SK-N-SH (cell line): ENCODE measurements at regions not wholly inside any gene's neighbourhood (a gene's known extent, or its start where the extent isn't known, plus 50 kb on each side); places are given as distances from the start of the nearest gene placed in this dataset.

Experiments
- CTCF ChIA-PET: fragments of 300-600, 350-600 bp; formaldehyde crosslinking; extraction: SDS; loops from one replicate; lab custom pipeline; 2021; lab: Yijun Ruan, JAX
- POLR2A ChIA-PET: fragments of 350-600 bp; sonication (Branson Sonifier 250); formaldehyde crosslinking; extraction: SDS; loops from one replicate; lab custom pipeline; 2020; ENCODE audit warnings: antibody characterized with exemption, inconsistent platforms; lab: Yijun Ruan, JAX
- DNase-seq: peaks from one replicate; pipeline ENCODE4 v3.0.0; 2012
- H2AFZ ChIP-seq: fragments of 200-600 bp; sonication (generic); 2 replicates; pipeline ENCODE4 v1.8.1; 2016; ENCODE audit warnings: antibody characterized with exemption, mild to moderate bottlenecking, low read depth
- H3F3A ChIP-seq: fragments of 200-600 bp; sonication (generic); replicated peaks from 2 replicates; pipeline ENCODE3; 2016; ENCODE audit warnings: antibody characterized with exemption, mild to moderate bottlenecking; ENCODE audit not compliant: insufficient read depth
- H3K27ac ChIP-seq, 2 experiments: fragments of 200-500 bp in 1 of 2; fragments of 200-600 bp in 1 of 2; sonication (Bioruptor generic) in 1 of 2; sonication (generic), shearing (Covaris generic) in 1 of 2; 2 replicates each; pipeline versions ENCODE4 v1.5.1 to v1.6.1; 2014 to 2016; ENCODE audit warnings: low read depth in 2 of 2, inconsistent platforms in 1 of 2, low read length in 1 of 2, mild to moderate bottlenecking in 1 of 2, mixed read lengths in 1 of 2
- H3K27me3 ChIP-seq: fragments of 200-600 bp; sonication (generic), shearing (Covaris generic); 2 replicates; pipeline ENCODE4 v1.6.1; 2016; ENCODE audit warnings: mixed run types; ENCODE audit not compliant: insufficient read depth
- H3K36me3 ChIP-seq, 2 experiments: fragments of 200-500 bp in 1 of 2; fragments of 200-600 bp in 1 of 2; sonication (Bioruptor generic) in 1 of 2; sonication (generic) in 1 of 2; replicated peaks in 1 of 2; 2 replicates each; pipeline versions ENCODE3 to v1.5.1; 2014 to 2016; ENCODE audit warnings: low read length in 1 of 2, mild to moderate bottlenecking in 1 of 2; ENCODE audit not compliant: insufficient read depth in 2 of 2, control insufficient read depth in 1 of 2
- H3K4me1 ChIP-seq, 2 experiments: fragments of 200-500 bp in 1 of 2; fragments of 200-600 bp in 1 of 2; sonication (Bioruptor generic) in 1 of 2; sonication (generic), shearing (Covaris generic) in 1 of 2; 2 replicates each; pipeline versions ENCODE4 v1.5.1 to v1.6.1; 2014 to 2016; ENCODE audit warnings: low read depth in 1 of 2, low read length in 1 of 2, mixed run types in 1 of 2; ENCODE audit not compliant: insufficient read depth in 2 of 2, control insufficient read depth in 1 of 2
- H3K4me2 ChIP-seq: fragments of 200-600 bp; sonication (generic), shearing (Covaris generic); 2 replicates; pipeline ENCODE4 v1.6.1; 2017; ENCODE audit warnings: mixed run types
- H3K4me3 ChIP-seq, 2 experiments: fragments of 200-500 bp in 1 of 2; fragments of 200-600 bp in 1 of 2; sonication (Bioruptor generic) in 1 of 2; sonication (generic), shearing (Covaris generic) in 1 of 2; 2 replicates each; pipeline versions ENCODE4 v1.5.1 to v1.8.1; 2014 to 2016; ENCODE audit warnings: low read depth in 2 of 2, inconsistent platforms in 1 of 2, low read length in 1 of 2, mild to moderate bottlenecking in 1 of 2, mixed read lengths in 1 of 2, moderate library complexity in 1 of 2
- H3K79me2 ChIP-seq: fragments of 200-600 bp; sonication (generic); 2 replicates; pipeline ENCODE4 v1.8.1; 2017; ENCODE audit warnings: mild to moderate bottlenecking; ENCODE audit not compliant: insufficient read depth
- H3K9ac ChIP-seq: fragments of 200-600 bp; sonication (generic); 2 replicates; pipeline ENCODE4 v1.6.1; 2017; ENCODE audit warnings: mixed run types
- H3K9me2 ChIP-seq: fragments of 200-600 bp; sonication (generic); 2 replicates; pipeline ENCODE4 v1.6.1; 2017; ENCODE audit warnings: mixed run types
- H3K9me3 ChIP-seq: fragments of 200-600 bp; sonication (generic); 2 replicates; pipeline ENCODE4 v1.6.1; 2017; ENCODE audit warnings: mixed run types, mild to moderate bottlenecking, moderate library complexity
- H4K20me1 ChIP-seq: fragments of 200-600 bp; sonication (generic); 2 replicates; pipeline ENCODE4 v1.6.1; 2017; ENCODE audit warnings: mild to moderate bottlenecking, mixed run types; ENCODE audit not compliant: insufficient read depth
- ELF1 ChIP-seq: IDR thresholded peaks from 2 replicates; pipeline ENCODE4 v1.4.0; 2012
- EP300 ChIP-seq, 2 experiments: IDR thresholded peaks; 2 replicates each; pipeline versions ENCODE4 v1.4.0 to v1.6.1; 2012; ENCODE audit warnings: borderline replicate concordance in 1 of 2, low read depth in 1 of 2, low read length in 1 of 2
- GABPA ChIP-seq: IDR thresholded peaks from 2 replicates; pipeline ENCODE4 v1.4.0; 2012; ENCODE audit warnings: low read depth, mild to moderate bottlenecking
- NRF1 ChIP-seq: IDR thresholded peaks from 2 replicates; pipeline ENCODE4 v1.6.1; 2012; ENCODE audit warnings: low read depth, mild to moderate bottlenecking, low read length
- POLR2AphosphoS5 ChIP-seq: IDR thresholded peaks from 2 replicates; pipeline ENCODE4 v1.6.1; 2012; ENCODE audit warnings: low read depth, low read length
- RAD21 ChIP-seq: IDR thresholded peaks from 2 replicates; pipeline ENCODE4 v1.6.1; 2012; ENCODE audit warnings: mild to moderate bottlenecking, low read length
- RFX5 ChIP-seq: IDR thresholded peaks from 2 replicates; pipeline ENCODE4 v1.6.1; 2012; ENCODE audit warnings: mild to moderate bottlenecking, improper control_type of control experiment, low read length
- SIN3A ChIP-seq: IDR thresholded peaks from 2 replicates; pipeline ENCODE4 v1.6.1; 2012; ENCODE audit warnings: low read depth, mild to moderate bottlenecking, low read length, moderate library complexity, borderline replicate concordance
- TCF12 ChIP-seq: IDR thresholded peaks from 2 replicates; pipeline ENCODE4 v1.4.0; 2012
- WGBS: methylation state at CpG from one replicate; pipeline ENCODE4 v1.1.6; 2017; ENCODE audit warnings: low lambda C conversion rate; 5-methylcytosine and 5-hydroxymethylcytosine counted together
- TF ChIP-seq, protein P1 (sequence below): IDR thresholded peaks from 2 replicates; pipeline ENCODE4 v1.4.0; 2012; ENCODE audit warnings: low read depth
- TF ChIP-seq, protein P2 (sequence below): IDR thresholded peaks from 2 replicates; pipeline ENCODE4 v1.4.0; 2012; ENCODE audit warnings: low read depth, borderline replicate concordance

DNA sequence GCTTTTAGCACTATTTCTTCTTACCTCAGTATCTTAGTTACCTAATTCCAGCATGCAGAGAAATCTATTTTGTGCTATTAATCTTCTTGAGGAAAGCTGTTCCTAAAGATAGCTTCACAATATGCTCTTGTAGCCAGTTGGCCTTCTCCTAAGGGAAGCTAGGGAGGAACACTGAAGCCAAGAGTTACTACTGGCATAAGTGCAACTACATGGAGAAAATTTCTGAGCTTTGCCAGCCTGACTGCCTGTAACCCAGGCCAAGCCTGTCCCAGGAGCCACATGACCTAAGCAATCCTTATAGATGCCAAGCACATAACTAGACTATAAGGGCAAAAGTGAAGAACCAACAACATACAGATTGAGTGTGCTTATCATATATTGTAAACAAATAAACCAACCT lies 890.2 kb downstream of the FLRT2 start:
- Histone ChIP-seq H3K79me2 (no peaks in the 10 kb centered on the region), H3K9me3 (no peaks in the 10 kb centered on the region), H3K27me3 (no peaks in the 10 kb centered on the region), H3K4me1 (no peaks in the 10 kb centered on the region), H3K4me3 (no peak overlapping the region), H3K9me2 (no peaks in the 10 kb centered on the region), H3K36me3 (no peaks in the 10 kb centered on the region), H4K20me1 (no peaks in the 10 kb centered on the region), H3F3A (no peaks in the 10 kb centered on the region), H3K4me2 (no peak overlapping the region), H2AFZ (no peak overlapping the region), H3K27ac (no peak overlapping the region), H3K9ac (no peak overlapping the region)
- CTCF ChIA-PET, result no interaction called here
- TF ChIP-seq, protein P1, sequence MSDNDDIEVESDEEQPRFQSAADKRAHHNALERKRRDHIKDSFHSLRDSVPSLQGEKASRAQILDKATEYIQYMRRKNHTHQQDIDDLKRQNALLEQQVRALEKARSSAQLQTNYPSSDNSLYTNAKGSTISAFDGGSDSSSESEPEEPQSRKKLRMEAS, result no peak
- DNase-seq, result no peak
- POLR2A ChIA-PET, result no interaction called here

DNA sequence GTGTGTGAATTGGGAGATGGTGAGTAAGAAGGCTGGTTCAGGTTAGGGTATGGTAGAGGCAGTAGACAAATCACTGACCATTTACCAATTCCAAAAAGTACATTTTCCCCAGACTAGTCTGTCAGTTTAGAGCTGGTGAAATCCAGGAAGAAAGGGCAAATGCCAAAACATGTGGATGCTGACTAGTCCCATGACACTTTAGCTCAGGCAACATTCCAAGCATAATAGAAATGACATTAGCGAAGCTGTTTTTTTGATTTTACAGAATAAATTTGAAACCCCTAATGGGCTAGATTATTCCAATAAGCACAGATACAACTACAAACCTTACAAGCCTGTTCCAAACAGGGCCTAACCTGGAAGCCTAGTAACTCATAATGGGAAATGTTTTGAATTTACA lies 884.2 kb downstream of the FLRT2 start:
- Histone ChIP-seq H3K9me2 (no peaks in the 10 kb centered on the region), H3K9me3 (no peaks in the 10 kb centered on the region), H3F3A (no peaks in the 10 kb centered on the region), H3K4me1 (no peaks in the 10 kb centered on the region), H3K4me3 (no peak overlapping the region), H3K27ac (no peak overlapping the region), H4K20me1 (no peaks in the 10 kb centered on the region), H3K4me2 (no peak overlapping the region), H3K79me2 (no peaks in the 10 kb centered on the region), H3K27me3 (no peaks in the 10 kb centered on the region), H2AFZ (no peak overlapping the region), H3K9ac (no peak overlapping the region), H3K36me3 (no peaks in the 10 kb centered on the region)
- CTCF ChIA-PET, result no interaction called here
- TF ChIP-seq RFX5 (no peak), NRF1 (no peak), RAD21 (no peak), ELF1 (no peak), GABPA (no peak)
- TF ChIP-seq, protein P2, sequence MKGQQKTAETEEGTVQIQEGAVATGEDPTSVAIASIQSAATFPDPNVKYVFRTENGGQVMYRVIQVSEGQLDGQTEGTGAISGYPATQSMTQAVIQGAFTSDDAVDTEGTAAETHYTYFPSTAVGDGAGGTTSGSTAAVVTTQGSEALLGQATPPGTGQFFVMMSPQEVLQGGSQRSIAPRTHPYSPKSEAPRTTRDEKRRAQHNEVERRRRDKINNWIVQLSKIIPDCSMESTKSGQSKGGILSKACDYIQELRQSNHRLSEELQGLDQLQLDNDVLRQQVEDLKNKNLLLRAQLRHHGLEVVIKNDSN, result no peak
- no peak for DNase-seq
- 39% methylated on average over 1 of the region's 1 CpG for WGBS
- POLR2A ChIA-PET, result no interaction called here

DNA sequence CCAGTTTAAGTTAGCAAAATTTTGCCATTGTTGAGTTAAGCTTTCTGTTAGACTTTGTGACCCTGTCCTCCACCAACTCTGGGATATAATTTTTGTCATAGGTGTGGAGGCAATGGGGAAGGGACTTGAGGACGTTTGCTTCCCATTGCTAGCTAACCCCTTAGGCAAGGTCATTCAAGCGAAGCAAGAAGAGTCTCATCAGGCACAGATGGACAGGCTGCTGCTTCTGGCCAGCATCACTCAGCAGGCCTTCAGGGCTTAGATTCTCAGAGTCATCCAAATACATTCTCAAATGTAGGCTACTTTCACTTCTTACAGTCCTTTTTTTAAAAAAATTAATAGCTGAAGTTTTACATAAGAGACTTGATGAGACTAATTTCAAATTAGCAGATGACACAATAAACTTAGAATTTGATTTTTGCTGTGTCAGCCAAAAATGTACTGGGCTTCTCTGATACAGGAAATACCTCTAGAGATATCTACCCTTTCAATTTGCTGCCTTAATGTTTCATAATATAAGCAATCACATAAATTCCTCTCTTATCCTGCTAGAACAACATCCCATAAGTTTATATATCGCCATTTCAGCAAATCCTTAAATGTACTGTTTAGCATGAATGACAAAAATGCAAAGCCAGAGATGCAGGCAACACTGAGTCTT lies 875.2 kb downstream of the FLRT2 start:
- POLR2A ChIA-PET, result no interaction called here
- DNase-seq, result no peak
- Histone ChIP-seq H3K9ac (no peak overlapping the region), H3K9me3 (no peaks in the 10 kb centered on the region), H3K4me1 (no peaks in the 10 kb centered on the region), H3K36me3 (no peaks in the 10 kb centered on the region), H4K20me1 (no peaks in the 10 kb centered on the region), H3K27me3 (no peaks in the 10 kb centered on the region), H2AFZ (no peak overlapping the region), H3K4me2 (no peak overlapping the region), H3K4me3 (no peak overlapping the region), H3K79me2 (no peaks in the 10 kb centered on the region), H3K27ac (no peak overlapping the region), H3K9me2 (no peaks in the 10 kb centered on the region), H3F3A (no peaks in the 10 kb centered on the region)
- TF ChIP-seq POLR2AphosphoS5 (no peak), RAD21 (no peak), SIN3A (no peak), TCF12 (no peak), EP300 (IDR thresholded peaks at IDR 0.05; ENCODE audit: borderline replicate concordance in 1 of 2, low read depth in 1 of 2, low read length in 1 of 2) (no peak)
- 1% methylated on average over 3 of the region's 3 CpGs for WGBS
- CTCF ChIA-PET, result interaction anchor here (0.9 kb wide), 1 partner anchor 14 kb away, joined by 3 read pairs; no protein-coding TSS in a partner anchor
